Activated naive CD8-positive, alpha-beta T cell treated with anti-CD3 and anti-CD28 coated beads for 36 hours (primary cell): ENCODE measurements at regions not wholly inside any gene's neighbourhood (a gene's known extent, or its start where the extent isn't known, plus 50 kb on each side); places are given as distances from the start of the nearest gene placed in this dataset.

ENCODE experiments used
- DNase-seq: peaks from one replicate; pipeline ENCODE4 v3.0.0; 2021
- H3K27ac Mint-ChIP-seq: one replicate; pipeline ENCODE4 v1.8.0; 2022; ENCODE audit warnings: mild to moderate bottlenecking, moderate library complexity, mixed read lengths
- H3K27me3 Mint-ChIP-seq: one replicate; pipeline ENCODE4 v1.8.0; 2022; ENCODE audit warnings: mild to moderate bottlenecking, mixed read lengths
- H3K36me3 Mint-ChIP-seq: one replicate; pipeline ENCODE4 v1.8.0; 2021; ENCODE audit warnings: mild to moderate bottlenecking, mixed read lengths
- H3K4me1 Mint-ChIP-seq: one replicate; pipeline ENCODE4 v1.8.0; 2021; ENCODE audit warnings: mixed read lengths
- H3K4me3 Mint-ChIP-seq: one replicate; pipeline ENCODE4 v1.8.0; 2022; ENCODE audit warnings: mild to moderate bottlenecking, moderate library complexity, mixed read lengths
- H3K9me3 Mint-ChIP-seq: one replicate; pipeline ENCODE4 v1.8.0; 2022; ENCODE audit warnings: mixed read lengths

- no peak overlapping the region for H3K4me3 Mint-ChIP-seq
- no peaks in the 10 kb centered on the region for H3K4me1 Mint-ChIP-seq
- H3K27me3 Mint-ChIP-seq = no peaks in the 10 kb centered on the region
- H3K9me3 Mint-ChIP-seq = no peaks in the 10 kb centered on the region
- H3K36me3 Mint-ChIP-seq = no peaks in the 10 kb centered on the region
- no peak overlapping the region for H3K27ac Mint-ChIP-seq
- DNase-seq = no peak
These were observed 348.8 kb upstream of the DCBLD2 start for GRCh38 chr3:99250272-99250671.

- no peaks in the 10 kb centered on the region for H3K36me3 Mint-ChIP-seq
These were observed 348.1 kb upstream of the DCBLD2 start for GRCh38 chr3:99249627-99250026.

DNA sequence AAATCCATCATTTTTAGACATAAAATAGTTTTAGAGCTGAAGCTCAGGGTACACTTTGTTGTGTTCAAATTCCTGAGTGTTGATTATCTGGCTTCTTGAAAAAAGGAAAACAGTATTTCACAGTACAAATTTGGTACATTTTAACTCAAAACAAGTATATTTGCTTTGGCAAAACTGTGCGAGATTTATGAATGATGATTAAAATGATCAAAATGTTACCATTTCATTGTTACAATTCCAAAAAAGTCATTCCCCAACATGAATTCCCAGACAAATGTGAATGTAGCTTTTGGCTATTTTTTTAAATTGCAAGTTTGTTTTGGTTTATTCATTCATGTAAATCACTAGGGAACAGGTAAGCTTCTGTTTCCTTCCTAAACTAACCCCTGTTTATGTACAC lies 347.4 kb upstream of the DCBLD2 start:
- H3K4me1 Mint-ChIP-seq = no peaks in the 10 kb centered on the region
- H3K9me3 Mint-ChIP-seq = peaks cover 2% of the 10 kb centered on the region
- no peak overlapping the region for H3K27ac Mint-ChIP-seq
- no peak overlapping the region for H3K4me3 Mint-ChIP-seq
- no peak for DNase-seq
- no peaks in the 10 kb centered on the region for H3K36me3 Mint-ChIP-seq
- no peaks in the 10 kb centered on the region for H3K27me3 Mint-ChIP-seq

More at GRCh38 chr3:99249627-99250026, 348.1 kb upstream of the DCBLD2 start:
- H3K9me3 Mint-ChIP-seq = peaks cover 2% of the 10 kb centered on the region
- H3K4me3 Mint-ChIP-seq = no peak overlapping the region
- no peaks in the 10 kb centered on the region for H3K27me3 Mint-ChIP-seq
- no peak for DNase-seq
- H3K27ac Mint-ChIP-seq = no peak overlapping the region
- H3K4me1 Mint-ChIP-seq = no peaks in the 10 kb centered on the region

GRCh38 chr3:99248130-99248529 lies 346.6 kb upstream of the DCBLD2 start:
- Mint-ChIP-seq H3K27ac (no peak overlapping the region), H3K27me3 (no peaks in the 10 kb centered on the region), H3K4me3 (no peak overlapping the region), H3K4me1 (no peaks in the 10 kb centered on the region), H3K9me3 (peaks cover 2% of the 10 kb centered on the region), H3K36me3 (no peaks in the 10 kb centered on the region)
- no peak for DNase-seq

DNA sequence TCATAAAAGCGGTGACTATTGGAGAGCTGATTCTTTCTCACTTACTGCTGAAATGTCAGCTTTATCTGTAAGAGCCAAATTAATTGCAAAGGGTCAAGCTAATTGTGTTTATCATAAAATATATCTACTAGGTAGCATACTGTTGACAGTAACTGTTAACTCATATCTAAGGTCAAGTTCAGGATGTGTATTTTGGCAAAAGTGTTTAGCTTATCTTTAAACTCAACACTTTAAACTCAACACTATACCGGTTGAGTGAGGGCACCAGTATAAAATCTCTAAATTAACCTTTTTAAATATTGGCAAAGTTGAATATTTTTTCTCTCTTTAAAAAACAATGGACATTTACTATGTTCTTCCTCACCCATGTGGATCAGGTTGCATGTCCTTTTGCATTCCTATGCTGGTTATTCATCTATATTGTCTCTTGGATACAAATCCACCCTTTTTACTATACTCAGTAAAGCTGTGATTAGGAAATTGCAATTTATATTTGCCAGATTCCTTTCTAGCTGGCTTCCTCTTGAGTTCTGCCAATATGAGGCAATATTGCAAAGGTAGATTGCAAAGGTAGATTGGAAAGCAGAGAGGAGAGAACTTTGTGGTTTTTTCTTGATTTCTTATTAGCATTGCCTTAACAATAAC lies 344.6 kb upstream of the DCBLD2 start:
- no peaks in the 10 kb centered on the region for H3K36me3 Mint-ChIP-seq

DNA sequence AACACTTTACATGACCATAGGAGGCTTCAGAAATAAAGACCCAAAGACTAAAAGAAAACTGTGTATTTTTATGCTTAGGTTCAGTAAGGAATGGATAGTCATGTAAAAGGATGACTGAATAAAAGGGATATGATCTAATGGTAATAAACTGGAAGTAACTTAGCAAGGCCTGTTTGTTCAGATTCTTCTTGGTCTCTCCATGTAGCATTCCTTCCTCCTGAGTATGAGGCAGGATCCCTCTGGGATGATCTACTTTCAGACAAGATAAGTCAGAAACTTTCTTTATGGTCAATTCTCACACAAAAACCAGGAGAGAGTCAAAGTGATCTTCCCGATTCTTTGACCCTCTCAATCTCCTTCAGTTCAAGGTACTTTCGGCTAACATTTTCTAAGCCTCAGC lies 340.8 kb upstream of the DCBLD2 start:
- H3K4me3 Mint-ChIP-seq = no peak overlapping the region
- no peaks in the 10 kb centered on the region for H3K4me1 Mint-ChIP-seq
- H3K36me3 Mint-ChIP-seq = no peaks in the 10 kb centered on the region
- H3K27ac Mint-ChIP-seq = no peak overlapping the region
- peaks cover 4% of the 10 kb centered on the region for H3K9me3 Mint-ChIP-seq
- no peaks in the 10 kb centered on the region for H3K27me3 Mint-ChIP-seq
- DNase-seq = no peak

More for the DNA sequence above, 344.6 kb upstream of the DCBLD2 start:
- Mint-ChIP-seq H3K4me1 (no peaks in the 10 kb centered on the region), H3K27me3 (no peaks in the 10 kb centered on the region), H3K27ac (no peak overlapping the region), H3K9me3 (peaks cover 2% of the 10 kb centered on the region), H3K4me3 (no peak overlapping the region)
- DNase-seq = no peak

DNA sequence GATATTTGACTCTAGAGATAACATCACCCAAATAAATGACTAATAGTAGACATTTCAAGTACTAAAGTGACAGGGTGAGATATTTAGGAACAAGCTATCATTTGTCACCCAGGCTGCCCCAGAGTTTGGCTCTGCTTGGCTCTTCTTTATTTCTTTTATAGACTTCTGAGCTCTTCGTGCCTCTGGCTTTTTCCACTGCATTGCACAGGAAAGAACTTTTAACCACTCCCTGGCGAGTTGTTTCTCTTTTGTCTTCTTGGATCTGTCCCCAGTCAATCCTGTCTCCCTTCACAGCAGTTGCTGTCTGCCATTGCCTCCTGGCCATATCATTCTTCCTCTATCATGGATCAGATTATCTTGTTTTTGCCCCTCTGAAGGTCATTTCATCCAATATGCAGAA lies 339.2 kb upstream of the DCBLD2 start:
- Mint-ChIP-seq H3K36me3 (no peaks in the 10 kb centered on the region), H3K27ac (no peak overlapping the region), H3K27me3 (no peaks in the 10 kb centered on the region), H3K4me3 (no peak overlapping the region), H3K9me3 (peaks cover 4% of the 10 kb centered on the region), H3K4me1 (no peaks in the 10 kb centered on the region)
- no peak for DNase-seq

GRCh38 chr3:99236576-99236975 lies 335.1 kb upstream of the DCBLD2 start:
- H3K9me3 Mint-ChIP-seq = peaks cover 2% of the 10 kb centered on the region
- H3K27me3 Mint-ChIP-seq = no peaks in the 10 kb centered on the region
- no peaks in the 10 kb centered on the region for H3K36me3 Mint-ChIP-seq
- no peak overlapping the region for H3K27ac Mint-ChIP-seq
- no peak overlapping the region for H3K4me3 Mint-ChIP-seq
- H3K4me1 Mint-ChIP-seq = no peaks in the 10 kb centered on the region
- no peak for DNase-seq

GRCh38 chr3:99232696-99233095 lies 331.2 kb upstream of the DCBLD2 start:
- Mint-ChIP-seq H3K4me3 (no peak overlapping the region), H3K27me3 (no peaks in the 10 kb centered on the region), H3K27ac (no peak overlapping the region), H3K4me1 (no peaks in the 10 kb centered on the region), H3K9me3 (no peaks in the 10 kb centered on the region), H3K36me3 (no peaks in the 10 kb centered on the region)
- no peak for DNase-seq

DNA sequence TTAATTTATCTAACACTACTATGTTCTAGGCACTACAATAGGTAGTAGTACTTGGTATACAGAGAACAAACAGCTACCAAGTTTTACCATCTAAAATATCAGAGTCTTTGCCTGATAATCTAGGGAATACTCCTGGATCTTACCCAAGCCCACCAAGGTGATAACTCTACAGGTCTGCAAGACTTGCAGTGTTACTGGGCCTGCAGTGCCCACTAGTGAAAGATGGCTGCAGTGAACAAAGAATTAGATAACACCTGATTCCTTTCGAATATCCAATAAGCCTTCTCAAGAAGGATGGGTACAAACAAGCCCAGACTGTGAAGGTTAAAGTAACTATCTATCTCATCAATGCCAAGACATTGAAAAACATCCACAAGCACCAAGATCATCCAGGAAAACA lies 317.0 kb upstream of the DCBLD2 start:
- no peak for DNase-seq
- Mint-ChIP-seq H3K9me3 (peaks cover 8% of the 10 kb centered on the region), H3K4me1 (no peaks in the 10 kb centered on the region), H3K27me3 (peaks cover 3% of the 10 kb centered on the region), H3K27ac (no peak overlapping the region), H3K4me3 (no peak overlapping the region), H3K36me3 (no peaks in the 10 kb centered on the region)

DNA sequence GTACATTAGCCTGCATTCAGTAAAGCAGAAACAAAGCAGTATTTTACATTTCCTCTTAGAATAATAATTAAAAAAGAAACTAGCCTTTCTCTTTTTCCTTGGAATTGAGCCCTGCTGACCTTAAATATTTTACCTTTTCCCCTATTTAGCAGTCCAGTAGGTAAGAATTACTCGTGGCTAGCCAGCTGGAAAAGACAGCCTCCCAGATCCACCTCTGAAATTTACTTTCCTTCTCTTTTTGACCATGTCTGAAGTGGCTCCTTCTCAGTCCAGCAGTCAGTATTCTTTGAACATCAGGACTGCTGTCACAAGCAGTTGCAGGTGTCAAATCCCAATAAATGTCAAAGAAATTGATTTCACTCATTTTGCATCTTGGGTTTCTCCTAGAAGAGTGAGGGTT lies 311.5 kb upstream of the DCBLD2 start:
- no peak for DNase-seq
- H3K27ac Mint-ChIP-seq = no peak overlapping the region
- H3K36me3 Mint-ChIP-seq = no peaks in the 10 kb centered on the region
- peaks cover 7% of the 10 kb centered on the region for H3K9me3 Mint-ChIP-seq
- H3K4me3 Mint-ChIP-seq = no peak overlapping the region
- no peaks in the 10 kb centered on the region for H3K4me1 Mint-ChIP-seq
- no peaks in the 10 kb centered on the region for H3K27me3 Mint-ChIP-seq

GRCh38 chr3:99211309-99211708 lies 309.8 kb upstream of the DCBLD2 start:
- Mint-ChIP-seq H3K27me3 (no peaks in the 10 kb centered on the region), H3K4me1 (no peaks in the 10 kb centered on the region), H3K27ac (no peak overlapping the region), H3K9me3 (peaks cover 5% of the 10 kb centered on the region), H3K4me3 (no peak overlapping the region), H3K36me3 (no peaks in the 10 kb centered on the region)
- DNase-seq = no peak

GRCh38 chr3:99199021-99199420 lies 297.5 kb upstream of the DCBLD2 start:
- Mint-ChIP-seq H3K9me3 (no peaks in the 10 kb centered on the region), H3K27ac (no peak overlapping the region), H3K4me3 (no peak overlapping the region), H3K27me3 (no peaks in the 10 kb centered on the region), H3K4me1 (no peaks in the 10 kb centered on the region), H3K36me3 (no peaks in the 10 kb centered on the region)
- DNase-seq = no peak

GRCh38 chr3:99191186-99191585 lies 289.7 kb upstream of the DCBLD2 start:
- peaks cover 5% of the 10 kb centered on the region for H3K27me3 Mint-ChIP-seq
- H3K9me3 Mint-ChIP-seq = peaks cover 4% of the 10 kb centered on the region
- H3K4me1 Mint-ChIP-seq = no peaks in the 10 kb centered on the region
- no peak for DNase-seq
- H3K4me3 Mint-ChIP-seq = no peak overlapping the region
- H3K36me3 Mint-ChIP-seq = no peaks in the 10 kb centered on the region
- H3K27ac Mint-ChIP-seq = no peak overlapping the region

DNA sequence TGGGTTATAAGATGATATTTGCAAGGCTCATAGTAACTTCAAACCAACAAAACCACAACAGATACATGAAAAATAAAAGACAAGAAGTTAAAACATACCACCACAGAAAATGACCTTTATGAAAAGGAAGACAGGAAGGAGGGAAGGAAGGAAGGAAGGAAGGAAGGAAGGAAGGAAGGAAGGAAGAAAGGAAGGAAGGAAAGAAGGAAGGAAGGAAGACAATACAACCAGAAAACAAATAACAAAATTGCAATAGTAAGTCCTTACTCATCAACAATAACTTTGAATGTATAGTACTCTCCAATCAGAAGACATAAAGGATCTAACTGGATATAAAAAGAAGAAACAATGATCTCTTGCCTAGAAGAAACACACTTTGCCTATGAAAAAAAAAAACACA lies 287.4 kb upstream of the DCBLD2 start:
- Mint-ChIP-seq H3K4me1 (no peaks in the 10 kb centered on the region), H3K27ac (no peak overlapping the region), H3K27me3 (peaks cover 5% of the 10 kb centered on the region), H3K4me3 (no peak overlapping the region), H3K36me3 (no peaks in the 10 kb centered on the region), H3K9me3 (peaks cover 4% of the 10 kb centered on the region)
- no peak for DNase-seq

GRCh38 chr3:99186016-99186415 lies 284.5 kb upstream of the DCBLD2 start:
- no peak overlapping the region for H3K27ac Mint-ChIP-seq
- DNase-seq = no peak
- H3K27me3 Mint-ChIP-seq = peaks cover 5% of the 10 kb centered on the region
- H3K36me3 Mint-ChIP-seq = no peaks in the 10 kb centered on the region
- no peaks in the 10 kb centered on the region for H3K9me3 Mint-ChIP-seq
- H3K4me1 Mint-ChIP-seq = no peaks in the 10 kb centered on the region
- no peak overlapping the region for H3K4me3 Mint-ChIP-seq
